Karpas-422 (cell line): ENCODE measurements at regions not wholly inside any gene's neighbourhood (a gene's known extent, or its start where the extent isn't known, plus 50 kb on each side); places are given as distances from the start of the nearest gene placed in this dataset.
"Not testable (repeated sequence)": the region's sequence is repeated elsewhere in the genome, so short reads cannot be mapped to it uniquely, and the experiment has no call there.

Experiments used
- DNase-seq: peaks from one replicate; pipeline ENCODE4 v3.0.0-alpha.2; 2015
- H2AFZ ChIP-seq: fragments of 200-600 bp; sonication (generic); 2 replicates; pipeline ENCODE4 v1.6.1; 2014; ENCODE audit warnings: antibody characterized with exemption, low read length, mixed read lengths
- H3K27ac ChIP-seq: fragments of 200-600 bp; sonication (generic); 2 replicates; pipeline ENCODE4 v1.5.1; 2014; ENCODE audit warnings: mild to moderate bottlenecking, low read length, moderate library complexity
- H3K27me3 ChIP-seq: fragments of 200-600 bp; sonication (generic); 2 replicates; pipeline ENCODE4 v1.6.1; 2014; ENCODE audit warnings: low read length, mixed read lengths
- H3K36me3 ChIP-seq: fragments of 200-600 bp; sonication (generic); 2 replicates; pipeline ENCODE4 v1.6.1; 2014; ENCODE audit warnings: low read length, mixed read lengths; ENCODE audit not compliant: insufficient read depth
- H3K4me1 ChIP-seq: fragments of 200-600 bp; sonication (generic); 2 replicates; pipeline ENCODE4 v1.6.1; 2014; ENCODE audit warnings: mild to moderate bottlenecking, low read length, mixed read lengths
- H3K4me2 ChIP-seq: fragments of 200-600 bp; sonication (generic); 2 replicates; pipeline ENCODE4 v1.6.1; 2014; ENCODE audit warnings: low read length, low read depth, mild to moderate bottlenecking; ENCODE audit not compliant: poor library complexity, severe bottlenecking
- H3K4me3 ChIP-seq: fragments of 200-600 bp; sonication (generic); 2 replicates; pipeline ENCODE4 v1.5.1; 2014; ENCODE audit warnings: mild to moderate bottlenecking, antibody characterized with exemption, low read length, mixed read lengths
- H3K79me2 ChIP-seq: fragments of 200-600 bp; sonication (generic); 2 replicates; pipeline ENCODE4 v1.6.1; 2014; ENCODE audit warnings: mild to moderate bottlenecking, low read length, mixed read lengths
- H3K9ac ChIP-seq: fragments of 200-600 bp; sonication (generic); 2 replicates; pipeline ENCODE4 v1.6.0; 2014; ENCODE audit warnings: low read length
- H3K9me2 ChIP-seq: fragments of 200-600 bp; sonication (generic), shearing (Covaris generic); replicated peaks from 2 replicates; pipeline ENCODE4 v1.6.0; 2014; ENCODE audit warnings: mild to moderate bottlenecking, low read length, moderate library complexity; ENCODE audit not compliant: insufficient read depth
- H3K9me3 ChIP-seq: fragments of 300-700, 200-600 bp; sonication (generic); 2 replicates; pipeline ENCODE4 v1.6.1; 2014; ENCODE audit warnings: low read length, mixed read lengths
- H4K20me1 ChIP-seq: fragments of 200-600 bp; sonication (generic); 2 replicates; pipeline ENCODE4 v1.6.1; 2014; ENCODE audit warnings: mild to moderate bottlenecking, antibody characterized with exemption, low read length, low read depth; ENCODE audit not compliant: insufficient read depth

GRCh38 chr13:111679645-111680044 is 359.2 kb downstream of the TEX29 start:
- not testable (repeated sequence) for H3K9ac ChIP-seq, H3K36me3 ChIP-seq, H4K20me1 ChIP-seq, H3K9me3 ChIP-seq, H3K27ac ChIP-seq, H3K27me3 ChIP-seq, H2AFZ ChIP-seq, DNase-seq, H3K4me2 ChIP-seq, H3K4me3 ChIP-seq, H3K4me1 ChIP-seq, H3K9me2 ChIP-seq, H3K79me2 ChIP-seq

- not testable (repeated sequence) for H3K9ac ChIP-seq, H3K4me2 ChIP-seq, H3K79me2 ChIP-seq, H3K27me3 ChIP-seq, H4K20me1 ChIP-seq, H3K36me3 ChIP-seq, H3K4me1 ChIP-seq, H2AFZ ChIP-seq, H3K9me3 ChIP-seq, H3K9me2 ChIP-seq, H3K4me3 ChIP-seq, DNase-seq, H3K27ac ChIP-seq
These were observed 359.7 kb downstream of the TEX29 start for GRCh38 chr13:111680100-111680499.

- not testable (repeated sequence) for H4K20me1 ChIP-seq, H3K79me2 ChIP-seq, H3K36me3 ChIP-seq, H3K9me3 ChIP-seq, H3K4me3 ChIP-seq, H3K27me3 ChIP-seq, H2AFZ ChIP-seq, H3K9ac ChIP-seq, H3K9me2 ChIP-seq, H3K27ac ChIP-seq, H3K4me2 ChIP-seq, H3K4me1 ChIP-seq, DNase-seq
These were observed 371.6 kb downstream of the TEX29 start for GRCh38 chr13:111692028-111692427.

GRCh38 chr13:111696121-111696520 is 370.8 kb upstream of the SOX1 start:
- not testable (repeated sequence) for H3K4me1 ChIP-seq, DNase-seq, H3K36me3 ChIP-seq, H3K27ac ChIP-seq, H3K9ac ChIP-seq, H3K9me2 ChIP-seq, H3K4me2 ChIP-seq, H3K4me3 ChIP-seq, H3K27me3 ChIP-seq, H3K9me3 ChIP-seq, H3K79me2 ChIP-seq, H4K20me1 ChIP-seq, H2AFZ ChIP-seq

GRCh38 chr13:111702059-111702458 is 364.9 kb upstream of the SOX1 start:
- not testable (repeated sequence) for H3K27ac ChIP-seq, H3K9me3 ChIP-seq, H2AFZ ChIP-seq, H3K36me3 ChIP-seq, H3K79me2 ChIP-seq, H3K27me3 ChIP-seq, H4K20me1 ChIP-seq, H3K9ac ChIP-seq, DNase-seq, H3K4me3 ChIP-seq, H3K4me1 ChIP-seq, H3K4me2 ChIP-seq, H3K9me2 ChIP-seq
